Choroid plexus epithelial cell (primary cell): ENCODE measurements at regions not wholly inside any gene's neighbourhood (a gene's known extent, or its start where the extent isn't known, plus 50 kb on each side); places are given as distances from the start of the nearest gene placed in this dataset.

Experiments
- DNase-seq: peaks from one replicate; pipeline ENCODE4 v3.0.0-alpha.2; 2010; ENCODE audit warnings: low read depth
- H3K4me3 ChIP-seq: 2 replicates; pipeline ENCODE4 v1.5.1; 2011; ENCODE audit warnings: low read depth, mild to moderate bottlenecking, control low read depth, low read length, moderate library complexity
- CTCF ChIP-seq: conservative IDR thresholded peaks from 2 replicates; pipeline ENCODE4 v1.5.1; 2011; ENCODE audit warnings: low read depth, mild to moderate bottlenecking, control low read depth, inconsistent platforms, low read length, moderate library complexity

GRCh38 chr2:49834433-49834832 lies 680.1 kb upstream of the FSHR start:
- no peak for DNase-seq
- no peak for TF ChIP-seq CTCF
- no peak overlapping the region for H3K4me3 ChIP-seq

DNA sequence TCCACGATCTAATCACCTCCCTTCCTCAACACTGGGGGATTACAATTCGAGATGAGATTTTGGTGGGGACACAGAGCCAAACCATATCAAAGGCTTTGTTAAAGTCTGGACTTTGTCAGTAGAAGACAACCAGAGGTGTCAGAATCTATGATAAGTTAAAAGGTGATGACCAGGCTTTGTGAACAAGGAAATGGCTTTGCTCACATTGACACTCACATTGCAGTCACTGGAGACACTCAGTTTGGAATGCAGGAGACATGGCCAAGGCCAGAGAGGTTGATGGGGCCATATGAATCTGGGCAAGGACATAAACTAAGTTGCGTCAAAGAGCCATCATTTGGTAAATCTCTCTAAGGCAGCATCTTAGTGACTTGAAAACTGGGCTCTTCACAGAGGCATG lies 678.2 kb upstream of the FSHR start:
- no peak for DNase-seq
- no peak overlapping the region for H3K4me3 ChIP-seq
- no peak for TF ChIP-seq CTCF

DNA sequence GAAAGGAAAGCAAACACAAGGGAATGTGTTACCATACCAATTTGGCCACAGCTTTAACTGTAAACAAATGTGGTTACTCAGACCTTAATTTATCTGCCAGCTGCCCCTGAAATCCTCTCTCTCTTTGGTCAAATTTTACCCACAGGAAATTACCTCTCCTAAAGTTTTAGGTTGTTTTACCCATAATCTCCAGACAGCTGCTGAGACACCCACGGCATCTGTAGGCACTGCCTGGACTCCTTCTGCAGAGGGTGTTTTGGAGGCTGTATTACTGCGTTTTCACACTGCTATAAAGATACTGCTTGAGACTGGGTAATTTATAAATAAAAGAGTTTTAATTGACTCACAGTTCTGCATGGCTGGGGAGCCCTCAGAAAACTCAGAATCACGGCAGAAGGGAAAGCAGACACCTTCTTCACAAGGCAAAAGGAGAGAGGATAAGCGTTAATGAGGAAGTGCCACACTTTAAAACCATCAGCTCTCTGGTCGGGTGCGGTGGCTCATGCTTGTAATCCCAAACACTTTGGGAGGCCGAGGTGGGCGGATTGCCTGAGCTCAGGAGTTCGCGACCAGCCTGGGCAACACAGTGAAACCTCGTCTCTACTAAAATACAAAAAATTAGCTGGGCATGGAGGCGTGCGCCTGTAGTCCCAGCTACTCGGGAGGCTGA lies 677.5 kb upstream of the FSHR start:
- no peak for TF ChIP-seq CTCF
- no peak overlapping the region for H3K4me3 ChIP-seq
- no peak for DNase-seq

GRCh38 chr2:49830846-49831245 lies 676.5 kb upstream of the FSHR start:
- TF ChIP-seq CTCF, result no peak
- no peak overlapping the region for H3K4me3 ChIP-seq
- DNase-seq, result no peak

GRCh38 chr2:49827366-49827765 lies 673.1 kb upstream of the FSHR start:
- no peak for TF ChIP-seq CTCF
- DNase-seq, result no peak
- H3K4me3 ChIP-seq, result no peak overlapping the region

GRCh38 chr2:49813208-49813607 lies 658.9 kb upstream of the FSHR start:
- no peak for TF ChIP-seq CTCF
- H3K4me3 ChIP-seq, result no peak overlapping the region
- DNase-seq, result no peak

- H3K4me3 ChIP-seq, result no peak overlapping the region
- DNase-seq, result no peak
- TF ChIP-seq CTCF, result no peak
Measured at GRCh38 chr2:49812730-49813129, 658.4 kb upstream of the FSHR start.
